ENCODE measurements at regions not wholly inside any gene's neighbourhood (a gene's known extent, or its start where the extent isn't known, plus 50 kb on each side); places are given as distances from the start of the nearest gene placed in this dataset.

GRCh38 chr10:78417425-78418370 is 384.0 kb downstream of the RPS24 start:
- Histone ChIP-seq H3K79me2 (ENCODE audit: control insufficient read depth, insufficient read depth, low read length) (no peaks in the 10 kb centered on the region), H3K9me3 (ENCODE audit: control extremely low read depth in 1 of 3, control insufficient read depth in 2 of 3, insufficient read depth in 1 of 3, low read length in 2 of 3) (no peaks in the 10 kb centered on the region), H3K27me3 (replicated peaks in 1 of 4; ENCODE audit: control extremely low read depth in 1 of 4, control insufficient read depth in 3 of 4, insufficient read depth in 4 of 4, low read length in 3 of 4) (peaks cover 0 to 2% (median under 1%) of the 10 kb centered on the region in 4 experiments), H3K4me1 (ENCODE audit: control insufficient read depth in 2 of 2, insufficient read depth in 2 of 2, low read length in 2 of 2) (no peaks in the 10 kb centered on the region), H3K36me3 (replicated peaks in 1 of 2; ENCODE audit: control extremely low read depth in 1 of 2, control insufficient read depth in 1 of 2, extremely low read depth in 1 of 2, insufficient read depth in 2 of 2, low read length in 1 of 2) (no peaks in the 10 kb centered on the region), H3K4me2 (replicated peaks; ENCODE audit: low read depth, low read length, poor library complexity, severe bottlenecking) (no peak overlapping the region), H4K20me1 (ENCODE audit: control insufficient read depth, insufficient read depth, low read length, poor library complexity, severe bottlenecking) (no peaks in the 10 kb centered on the region), H3K4me3 (ENCODE audit: control extremely low read depth in 1 of 5, extremely low read depth in 1 of 5, insufficient read depth in 1 of 5, low read depth in 2 of 5, low read length in 4 of 5) (no peak overlapping the region), H3K27ac (ENCODE audit: low read length in 2 of 2) (no peak overlapping the region), H2AFZ (ENCODE audit: insufficient read depth, low read depth, low read length, poor library complexity, severe bottlenecking) (no peak overlapping the region), H3K9ac (ENCODE audit: low read length) (no peak overlapping the region)
- intact Hi-C loops (cut with micrococcal nuclease): no loop called here
- TF ChIP-seq EZH2 (IDR thresholded peaks at IDR 0.05; ENCODE audit: borderline replicate concordance, insufficient read depth, low read depth, low read length, poor library complexity, severe bottlenecking) (no peak), CTCF (IDR thresholded peaks at IDR 0.05) (no peak)
- peaks cover 17% of the 10 kb centered on the region for H3K27me3 Mint-ChIP-seq
- DNase-seq (no peak), ATAC-seq (ENCODE audit: low read depth) (no peak)
- H3K27ac Mint-ChIP-seq: no peak overlapping the region
- ChIA-PET POLR2A (no interaction called here), CTCF (no interaction called here)
- WGBS (ENCODE audit: insufficient coverage): 87% methylated on average over 15 of the region's 16 CpGs
- no peaks in the 10 kb centered on the region for H3K9me3 Mint-ChIP-seq (ENCODE audit: insufficient read depth)
- H3K4me3 Mint-ChIP-seq: no peak overlapping the region
- H3K4me1 Mint-ChIP-seq: no peaks in the 10 kb centered on the region
